WERI-Rb-1 (cell line): ENCODE measurements at regions not wholly inside any gene's neighbourhood (a gene's known extent, or its start where the extent isn't known, plus 50 kb on each side); places are given as distances from the start of the nearest gene placed in this dataset.
"Not testable (repeated sequence)": the region's sequence is repeated elsewhere in the genome, so short reads cannot be mapped to it uniquely, and the experiment has no call there.

Experiments
- DNase-seq: peaks from one replicate; pipeline ENCODE4 v3.0.0-alpha.2; 2020
- H3K27ac ChIP-seq: fragments of 250-450 bp; sonication (Bioruptor Pico); 2 replicates; pipeline ENCODE4 v1.5.1; 2020; ENCODE audit warnings: mild to moderate bottlenecking, moderate library complexity
- H3K27me3 ChIP-seq: fragments of 250-450 bp; sonication (Bioruptor Pico); 2 replicates; pipeline ENCODE4 v1.5.1; 2021; ENCODE audit warnings: mild to moderate bottlenecking, low read depth, moderate library complexity; ENCODE audit not compliant: insufficient read depth, severe bottlenecking
- H3K36me3 ChIP-seq: fragments of 250-450 bp; sonication (Bioruptor Pico); 2 replicates; pipeline ENCODE4 v1.5.1; 2020; ENCODE audit warnings: mild to moderate bottlenecking, moderate library complexity
- H3K4me3 ChIP-seq: 2 replicates; pipeline ENCODE4 v1.5.1; 2011; ENCODE audit warnings: low read depth, mild to moderate bottlenecking, control low read depth, low read length
- H3K9me3 ChIP-seq: fragments of 250-450 bp; sonication (Bioruptor Pico); 2 replicates; pipeline ENCODE4 v1.5.1; 2021; ENCODE audit warnings: mild to moderate bottlenecking, moderate library complexity; ENCODE audit not compliant: severe bottlenecking
- TF ChIP-seq, protein P1 (sequence below): IDR thresholded peaks from 2 replicates; pipeline ENCODE4 v1.5.1; 2011; ENCODE audit warnings: low read depth, mild to moderate bottlenecking, control low read depth, inconsistent platforms, low read length

DNA sequence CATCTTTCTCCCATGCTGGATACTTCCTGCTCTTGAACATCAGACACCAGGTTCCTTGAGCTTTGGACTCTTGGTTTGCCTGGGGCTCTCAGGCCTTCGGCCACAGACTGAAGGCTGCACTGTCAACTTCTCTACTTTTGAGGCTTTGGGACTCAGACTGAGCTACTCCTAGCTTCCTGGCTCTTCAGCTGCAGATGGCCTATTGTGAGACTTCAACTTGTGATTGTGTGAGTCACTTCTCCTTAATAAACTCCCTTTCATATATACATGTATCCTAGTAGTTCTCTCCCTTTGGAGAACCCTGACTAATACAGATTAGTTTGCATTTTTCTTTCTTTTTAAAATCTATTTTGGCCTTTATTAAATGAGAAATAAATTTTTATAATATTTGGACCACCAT lies 276.2 kb upstream of the SEMA3C start:
- Histone ChIP-seq H3K27me3 (no peaks in the 10 kb centered on the region), H3K4me3 (no peak overlapping the region), H3K27ac (no peak overlapping the region), H3K36me3 (no peaks in the 10 kb centered on the region), H3K9me3 (no peaks in the 10 kb centered on the region)
- TF ChIP-seq, protein P1, sequence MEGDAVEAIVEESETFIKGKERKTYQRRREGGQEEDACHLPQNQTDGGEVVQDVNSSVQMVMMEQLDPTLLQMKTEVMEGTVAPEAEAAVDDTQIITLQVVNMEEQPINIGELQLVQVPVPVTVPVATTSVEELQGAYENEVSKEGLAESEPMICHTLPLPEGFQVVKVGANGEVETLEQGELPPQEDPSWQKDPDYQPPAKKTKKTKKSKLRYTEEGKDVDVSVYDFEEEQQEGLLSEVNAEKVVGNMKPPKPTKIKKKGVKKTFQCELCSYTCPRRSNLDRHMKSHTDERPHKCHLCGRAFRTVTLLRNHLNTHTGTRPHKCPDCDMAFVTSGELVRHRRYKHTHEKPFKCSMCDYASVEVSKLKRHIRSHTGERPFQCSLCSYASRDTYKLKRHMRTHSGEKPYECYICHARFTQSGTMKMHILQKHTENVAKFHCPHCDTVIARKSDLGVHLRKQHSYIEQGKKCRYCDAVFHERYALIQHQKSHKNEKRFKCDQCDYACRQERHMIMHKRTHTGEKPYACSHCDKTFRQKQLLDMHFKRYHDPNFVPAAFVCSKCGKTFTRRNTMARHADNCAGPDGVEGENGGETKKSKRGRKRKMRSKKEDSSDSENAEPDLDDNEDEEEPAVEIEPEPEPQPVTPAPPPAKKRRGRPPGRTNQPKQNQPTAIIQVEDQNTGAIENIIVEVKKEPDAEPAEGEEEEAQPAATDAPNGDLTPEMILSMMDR: no peak
- no peak for DNase-seq

DNA sequence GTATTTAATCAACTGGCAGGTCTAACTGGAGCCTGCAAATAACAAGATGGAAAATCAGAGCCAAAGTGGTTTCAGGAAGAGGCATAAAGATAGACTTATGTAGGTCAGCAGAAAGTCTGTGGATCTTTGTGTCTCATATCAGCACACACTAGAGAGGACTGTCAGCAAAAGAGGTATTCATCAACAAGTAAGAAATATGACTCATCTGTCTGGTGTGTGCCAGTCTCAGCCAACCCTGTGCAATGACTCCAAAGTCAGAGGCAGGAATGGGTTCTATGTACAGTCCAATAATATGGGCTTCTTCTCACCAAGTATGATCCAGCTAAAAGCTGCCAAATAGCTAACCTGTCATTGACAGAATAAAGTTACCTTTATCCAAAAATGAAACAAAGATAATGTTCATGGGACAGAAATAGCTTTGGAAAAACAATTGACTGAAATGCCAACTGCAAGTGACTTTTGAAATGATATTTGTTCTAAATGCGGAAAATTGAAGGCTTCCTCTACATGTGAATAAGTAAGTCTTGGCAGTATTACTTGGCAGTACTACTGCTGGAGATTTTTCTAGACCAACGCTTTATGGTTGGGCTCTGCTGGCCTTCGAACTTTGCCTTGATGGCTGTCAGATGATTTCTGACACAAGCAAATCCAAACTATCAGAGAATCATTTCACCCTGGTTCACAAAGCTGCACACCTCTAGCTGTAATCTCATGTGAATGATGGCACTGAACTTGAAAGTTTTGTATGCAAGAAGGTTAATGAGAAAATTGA lies 272.3 kb upstream of the SEMA3C start:
- H3K9me3 ChIP-seq: no peaks in the 10 kb centered on the region
- H3K36me3 ChIP-seq: no peaks in the 10 kb centered on the region
- no peak for DNase-seq
- H3K27ac ChIP-seq: no peak overlapping the region
- TF ChIP-seq, protein P1: no peak
- no peaks in the 10 kb centered on the region for H3K27me3 ChIP-seq
- no peak overlapping the region for H3K4me3 ChIP-seq

DNA sequence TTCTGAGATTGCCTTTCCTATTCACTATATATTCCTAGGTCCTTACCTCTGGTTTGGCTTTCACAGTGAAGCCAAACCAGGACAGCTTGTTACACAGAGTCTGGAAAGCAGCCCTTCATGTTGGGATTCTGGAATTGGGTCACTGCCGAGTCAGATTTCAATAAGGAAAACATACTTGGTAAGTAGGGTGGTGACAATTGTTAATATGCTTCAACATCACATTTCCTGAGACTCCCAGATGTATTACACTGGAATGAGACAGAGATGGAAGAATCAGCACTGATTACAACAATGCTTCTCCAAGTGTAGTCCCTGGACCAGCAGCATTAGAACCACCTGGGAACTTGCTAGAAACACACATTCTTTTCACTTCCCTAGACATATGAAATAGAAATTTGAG lies 268.9 kb upstream of the SEMA3C start:
- no peak overlapping the region for H3K27ac ChIP-seq
- TF ChIP-seq, protein P1: no peak
- DNase-seq: no peak
- no peak overlapping the region for H3K4me3 ChIP-seq
- H3K27me3 ChIP-seq: no peaks in the 10 kb centered on the region
- no peaks in the 10 kb centered on the region for H3K9me3 ChIP-seq
- no peaks in the 10 kb centered on the region for H3K36me3 ChIP-seq

DNA sequence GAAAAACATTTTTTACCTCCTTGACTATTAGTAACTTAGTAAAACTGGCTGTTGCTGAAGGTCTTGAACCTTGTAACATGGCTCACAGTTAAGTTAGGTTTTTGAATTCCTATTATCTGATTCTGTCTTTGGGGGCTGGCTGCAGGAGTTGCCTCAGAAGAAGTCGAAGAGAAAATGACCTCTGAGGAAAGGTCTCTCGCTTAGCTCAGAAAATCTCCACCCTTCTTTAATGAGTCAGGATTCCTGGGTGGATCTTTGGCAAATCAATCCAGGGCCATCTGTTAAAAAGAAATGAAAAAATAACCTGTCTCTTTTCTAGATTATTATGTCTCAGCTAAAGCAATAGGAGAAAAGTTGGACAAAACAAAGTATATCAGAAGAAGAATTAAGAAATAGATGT lies 267.8 kb upstream of the SEMA3C start:
- Histone ChIP-seq H3K9me3 (no peaks in the 10 kb centered on the region), H3K36me3 (no peaks in the 10 kb centered on the region), H3K4me3 (no peak overlapping the region), H3K27me3 (no peaks in the 10 kb centered on the region), H3K27ac (no peak overlapping the region)
- TF ChIP-seq, protein P1: no peak
- DNase-seq: no peak

DNA sequence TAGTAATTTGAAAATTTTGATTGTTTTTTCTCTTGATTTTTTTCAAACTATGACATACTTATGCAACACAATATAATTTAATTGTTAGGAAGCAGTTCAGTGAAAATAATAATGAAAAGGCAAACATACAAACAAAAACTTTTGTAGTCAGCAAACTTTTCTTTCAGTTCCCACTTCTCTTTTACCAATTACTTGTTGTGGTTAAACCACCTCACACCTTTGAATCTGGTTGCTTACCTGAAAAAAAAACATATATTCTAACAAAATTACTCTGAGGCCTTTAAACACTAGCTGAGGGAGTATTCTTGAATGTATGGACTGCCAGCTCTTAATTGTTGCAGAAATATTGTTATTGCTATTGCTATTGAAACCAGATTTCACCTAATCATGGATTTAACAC lies 266.2 kb upstream of the SEMA3C start:
- TF ChIP-seq, protein P1: no peak
- no peaks in the 10 kb centered on the region for H3K36me3 ChIP-seq

DNA sequence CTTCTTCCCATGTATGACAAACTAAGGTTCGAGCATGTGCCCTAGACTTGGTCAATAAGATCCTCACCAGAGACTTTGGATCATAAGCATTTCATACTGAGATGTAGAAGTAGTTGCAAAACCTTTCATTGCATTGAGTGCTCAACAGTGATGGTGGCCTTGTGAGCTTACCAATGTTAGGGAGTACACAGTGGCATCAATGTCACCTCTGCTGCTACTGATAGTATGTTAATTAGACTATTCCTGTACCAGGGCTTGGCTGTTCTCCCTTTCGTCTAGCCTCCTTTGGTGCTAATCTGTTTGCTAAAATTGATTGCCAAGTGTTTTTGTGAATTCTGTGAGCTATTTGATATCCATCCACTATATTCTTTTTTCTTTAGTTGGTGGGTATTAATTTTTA lies 264.5 kb upstream of the SEMA3C start:
- no peak overlapping the region for H3K27ac ChIP-seq
- TF ChIP-seq, protein P1: no peak
- H3K9me3 ChIP-seq: no peaks in the 10 kb centered on the region
- no peaks in the 10 kb centered on the region for H3K27me3 ChIP-seq
- no peak for DNase-seq
- H3K4me3 ChIP-seq: no peak overlapping the region
- no peaks in the 10 kb centered on the region for H3K36me3 ChIP-seq

More for the DNA sequence above, 266.2 kb upstream of the SEMA3C start:
- no peaks in the 10 kb centered on the region for H3K27me3 ChIP-seq
- H3K27ac ChIP-seq: no peak overlapping the region
- H3K9me3 ChIP-seq: no peaks in the 10 kb centered on the region
- no peak overlapping the region for H3K4me3 ChIP-seq
- no peak for DNase-seq

DNA sequence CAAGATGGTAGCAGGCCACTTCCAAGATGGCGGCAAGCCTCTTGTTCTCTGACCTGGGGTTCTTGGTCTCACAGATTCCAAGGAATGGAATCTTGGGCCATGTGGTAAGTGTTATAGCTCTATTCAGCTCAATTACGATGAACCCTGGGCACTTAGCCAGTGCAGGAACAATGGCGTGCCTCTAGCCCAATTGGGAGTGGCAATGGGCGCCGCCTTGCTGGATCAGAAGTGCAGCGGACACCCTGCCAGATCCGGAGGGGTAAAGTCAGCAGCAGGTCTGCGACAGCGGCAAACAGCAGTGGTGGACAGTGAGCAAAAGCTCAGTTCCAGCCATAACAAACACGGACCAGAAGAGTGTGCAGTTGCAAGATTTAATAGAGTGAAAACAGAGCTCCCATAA lies 263.2 kb upstream of the SEMA3C start:
- H3K27me3 ChIP-seq, DNase-seq, H3K9me3 ChIP-seq, H3K27ac ChIP-seq, H3K4me3 ChIP-seq, H3K36me3 ChIP-seq: not testable (repeated sequence)
